Heart left ventricle (tissue), 16 donors: ENCODE measurements at regions not wholly inside any gene's neighbourhood (a gene's known extent, or its start where the extent isn't known, plus 50 kb on each side); places are given as distances from the start of the nearest gene placed in this dataset.

Experiments used
- ATAC-seq, 4 donors: fragments of 200-7000 bp; cut with Tn5 transposase; one replicate each; pipeline ENCODE4 v1.9.1; 2020 to 2022; ENCODE audit warnings: moderate library complexity in 4 of 4, mild to moderate bottlenecking in 3 of 4, moderate number of reproducible peaks in 1 of 4
- DNase-seq, 5 donors: peaks; one replicate each; pipeline ENCODE4 v3.0.0-alpha.2; 2020
- H3K27ac ChIP-seq, 12 donors: fragments of 200-600 bp; sonication (generic) in 4 of 12; one replicate each; pipeline versions ENCODE4 v1.5.0 to v1.8.0; 2016 to 2022; ENCODE audit warnings: mild to moderate bottlenecking in 2 of 12
- H3K27me3 ChIP-seq, 9 donors: fragments of 200-600 bp; sonication (generic) in 2 of 9; one replicate each; pipeline versions ENCODE4 v1.5.1 to v1.8.0; 2016 to 2022; ENCODE audit warnings: mild to moderate bottlenecking in 3 of 9
- H3K36me3 ChIP-seq, 9 donors: fragments of 200-600 bp; sonication (generic) in 2 of 9; one replicate each; pipeline versions ENCODE4 v1.5.0 to v1.8.0; 2018 to 2022; ENCODE audit warnings: mild to moderate bottlenecking in 2 of 9
- H3K4me1 ChIP-seq, 12 donors: fragments of 200-600 bp; sonication (generic) in 4 of 12; one replicate each; pipeline versions ENCODE4 v1.5.0 to v1.8.0; 2016 to 2022; ENCODE audit warnings: mild to moderate bottlenecking in 3 of 12
- H3K4me3 ChIP-seq, 12 donors: fragments of 200-600 bp; sonication (generic) in 4 of 12; one replicate each; pipeline versions ENCODE4 v1.5.0 to v1.8.0; 2017 to 2022; ENCODE audit warnings: mild to moderate bottlenecking in 9 of 12, moderate library complexity in 4 of 12
- H3K9me3 ChIP-seq, 12 donors: fragments of 200-600 bp; sonication (generic) in 4 of 12; one replicate each; pipeline versions ENCODE4 v1.5.0 to v1.8.0; 2016 to 2022; ENCODE audit warnings: mild to moderate bottlenecking in 1 of 12
- POLR2A ChIP-seq, 2 donors: fragments of 450-650 bp; IDR thresholded peaks; one replicate each; pipeline ENCODE4 v1.6.1; 2017; ENCODE audit warnings: antibody characterized with exemption in 2 of 2, mild to moderate bottlenecking in 2 of 2, moderate library complexity in 2 of 2
- WGBS, 4 donors: extraction: QIAGEN DNeasy Blood & Tissue Kit in 2 of 4; methylation state at CpG; one replicate each; pipeline versions ENCODE4 v1.1.5 to v1.1.7; 2013 to 2018; 5-methylcytosine and 5-hydroxymethylcytosine counted together
- intact Hi-C, 10 donors: fragments of 100-400 bp; cut with DNase I; formaldehyde crosslinking; loops; one replicate each; pipeline versions ENCODE4 v1.11.1 to v1.14.2; 2022
- TF ChIP-seq, protein P1 (sequence below), 12 donors: fragments of 200-600 bp; sonication (generic) in 4 of 12; IDR thresholded peaks; one replicate each; pipeline versions ENCODE4 v1.5.0 to v1.8.0; 2018 to 2022; ENCODE audit warnings: antibody characterized with exemption in 12 of 12, mild to moderate bottlenecking in 5 of 12
- donor health status: ischemic (EF 13 %, LVEDD 7.1; RV severe dilation, severe dysfunction).
- donor health status: healthy with polysubstance abuse.
- donor health status: DM: no; HTN: yes; CAD: no.
- donor health status: DM: no; HTN: no; CAD: no.
- donor health status: ischemic (EF 25% LVEDD 6.9; RV normal size, moderate dysfunction).
- donor health status: ischemic (EF 25% LVEDD 5.7; RV mildly dilated, moderate dysfunction).
- donor health status: healthy.
- donor health status: DM: yes; HTN: yes; CAD: no.
- donor health status: ischemic (EF 35%, LVEDD 5.7; RV mildly dilated, moderate dysfunction).
- donor health status: nonischemic (EF 11% LVEDD 7.7; RV severe dilation, severe dysfunction).
- donor health status: DM: yes; HTN: yes; CAD: no.
- donor health status: PGD.
- donor health status: ischemic (EF 29% LVEDD 5.4; RV normal size, mild dysfunction).
- donor health status: nonischemic (EF 23%, LVEDD 6.1; RV moderate dilation, normal function).

DNA sequence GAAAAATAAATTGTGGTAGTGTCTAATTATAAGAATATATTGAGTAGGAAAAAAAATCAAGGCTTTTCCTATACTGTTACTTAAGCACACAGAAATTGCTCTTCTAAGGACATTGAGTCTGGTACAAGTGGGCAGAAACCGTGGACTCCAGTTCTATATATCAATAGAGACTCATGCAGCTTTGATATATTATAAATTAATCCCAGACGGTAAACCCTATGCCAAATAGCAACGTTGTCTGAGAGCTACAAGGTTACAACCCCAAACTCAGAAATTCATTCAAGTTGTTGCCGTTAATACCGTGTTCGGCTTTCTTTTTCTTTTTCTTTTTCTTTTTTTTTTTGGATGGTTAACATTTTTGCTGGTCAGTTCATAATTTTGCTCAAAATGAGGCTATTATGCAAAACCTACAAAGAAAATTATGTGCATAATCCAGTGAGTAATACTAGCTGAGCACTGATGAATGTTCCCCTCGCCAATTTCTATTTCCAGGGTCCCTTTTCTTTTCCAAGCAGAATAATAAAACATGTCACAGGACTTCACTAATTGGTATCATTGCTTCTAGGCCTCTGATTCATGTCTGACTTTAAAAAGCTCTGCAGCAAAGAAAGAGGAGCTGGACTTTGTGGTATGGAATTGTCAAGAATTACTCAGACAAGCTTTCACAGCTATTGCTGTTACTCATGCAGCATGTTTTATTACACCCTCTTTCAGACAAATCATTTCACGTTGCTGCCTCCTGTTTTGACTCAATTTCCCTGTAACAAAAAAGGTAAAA lies 737.7 kb downstream of the NLGN4X start:
- intact Hi-C loops = no loop called here
- WGBS, 4 donors = 71 to 80% (median 77%) methylated on average over 8 of the region's 8 CpGs
- no peaks in the 10 kb centered on the region for H3K27me3 ChIP-seq
- no peak for DNase-seq
- H3K4me3 ChIP-seq = no peak overlapping the region
- H3K9me3 ChIP-seq = no peaks in the 10 kb centered on the region
- no peaks in the 10 kb centered on the region for H3K36me3 ChIP-seq
- H3K27ac ChIP-seq = no peak overlapping the region
- TF ChIP-seq, protein P1, sequence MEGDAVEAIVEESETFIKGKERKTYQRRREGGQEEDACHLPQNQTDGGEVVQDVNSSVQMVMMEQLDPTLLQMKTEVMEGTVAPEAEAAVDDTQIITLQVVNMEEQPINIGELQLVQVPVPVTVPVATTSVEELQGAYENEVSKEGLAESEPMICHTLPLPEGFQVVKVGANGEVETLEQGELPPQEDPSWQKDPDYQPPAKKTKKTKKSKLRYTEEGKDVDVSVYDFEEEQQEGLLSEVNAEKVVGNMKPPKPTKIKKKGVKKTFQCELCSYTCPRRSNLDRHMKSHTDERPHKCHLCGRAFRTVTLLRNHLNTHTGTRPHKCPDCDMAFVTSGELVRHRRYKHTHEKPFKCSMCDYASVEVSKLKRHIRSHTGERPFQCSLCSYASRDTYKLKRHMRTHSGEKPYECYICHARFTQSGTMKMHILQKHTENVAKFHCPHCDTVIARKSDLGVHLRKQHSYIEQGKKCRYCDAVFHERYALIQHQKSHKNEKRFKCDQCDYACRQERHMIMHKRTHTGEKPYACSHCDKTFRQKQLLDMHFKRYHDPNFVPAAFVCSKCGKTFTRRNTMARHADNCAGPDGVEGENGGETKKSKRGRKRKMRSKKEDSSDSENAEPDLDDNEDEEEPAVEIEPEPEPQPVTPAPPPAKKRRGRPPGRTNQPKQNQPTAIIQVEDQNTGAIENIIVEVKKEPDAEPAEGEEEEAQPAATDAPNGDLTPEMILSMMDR (IDR thresholded peaks at IDR 0.05) = no peak
- no peak for TF ChIP-seq POLR2A (IDR thresholded peaks at IDR 0.05)
- ATAC-seq = no peak
- H3K4me1 ChIP-seq = no peaks in the 10 kb centered on the region

DNA sequence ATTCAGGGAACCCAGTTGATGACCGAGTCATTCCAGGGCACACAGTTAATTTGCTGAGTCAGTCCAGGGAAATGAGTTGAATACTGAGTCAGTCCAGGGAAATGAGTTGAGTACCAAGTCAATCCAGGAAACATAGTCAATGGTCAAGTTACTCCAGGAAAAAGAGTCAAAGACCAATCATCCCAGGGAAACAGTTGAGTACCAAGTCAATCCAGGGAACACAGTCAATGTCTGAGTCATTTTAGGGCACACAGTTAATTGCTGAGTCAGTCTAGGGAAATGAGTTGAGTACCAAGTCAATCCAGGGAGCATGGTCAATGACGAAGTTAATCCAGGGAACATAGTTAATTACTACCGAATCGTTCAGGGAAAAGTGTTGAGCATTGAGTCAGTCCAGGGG lies 754.4 kb downstream of the NLGN4X start:
- ATAC-seq = no peak
- TF ChIP-seq, protein P1 (IDR thresholded peaks at IDR 0.05) = no peak
- TF ChIP-seq POLR2A (IDR thresholded peaks at IDR 0.05) = no peak
- no peaks in the 10 kb centered on the region for H3K36me3 ChIP-seq
- peaks cover 0 to 24% (median 0%) of the 10 kb centered on the region in 12 donors for H3K9me3 ChIP-seq
- no peak overlapping the region for H3K4me3 ChIP-seq
- no peaks in the 10 kb centered on the region for H3K27me3 ChIP-seq
- H3K27ac ChIP-seq = no peak overlapping the region
- no peaks in the 10 kb centered on the region for H3K4me1 ChIP-seq
- WGBS, 4 donors = 84 to 90% (median 85%) methylated on average over 4 of the region's 4 CpGs
- intact Hi-C loops = no loop called here
- DNase-seq = no peak

DNA sequence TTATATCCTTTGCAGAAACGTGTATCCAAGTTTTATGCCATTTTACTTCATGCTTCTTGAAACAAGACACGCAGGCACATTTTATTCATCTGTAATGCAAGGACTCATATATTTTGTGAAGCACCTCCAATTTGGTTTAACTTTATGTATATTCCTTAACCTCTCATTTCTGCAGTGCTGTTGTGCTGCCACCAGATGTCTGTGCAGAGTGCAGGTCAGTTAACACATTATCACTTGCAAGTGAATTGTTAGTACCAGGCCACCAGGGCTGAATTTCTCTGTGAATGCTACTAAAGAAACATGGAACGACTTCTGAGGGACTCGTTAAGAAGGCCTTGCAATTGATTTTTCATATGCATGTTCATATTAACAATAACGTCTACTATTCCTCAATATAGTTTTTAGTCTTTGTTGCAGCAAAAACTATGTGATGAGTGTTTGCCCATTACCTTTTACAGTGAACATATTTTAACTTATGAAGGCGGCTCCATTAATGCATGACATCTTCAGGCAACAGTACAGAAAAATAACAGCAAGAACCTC lies 770.3 kb downstream of the NLGN4X start:
- H3K36me3 ChIP-seq = no peaks in the 10 kb centered on the region
- intact Hi-C loops = no loop called here
- no peaks in the 10 kb centered on the region for H3K9me3 ChIP-seq
- H3K27ac ChIP-seq = no peak overlapping the region
- H3K4me3 ChIP-seq = no peak overlapping the region
- H3K27me3 ChIP-seq = no peaks in the 10 kb centered on the region
- H3K4me1 ChIP-seq = no peaks in the 10 kb centered on the region
- TF ChIP-seq POLR2A (IDR thresholded peaks at IDR 0.05) = no peak
- TF ChIP-seq, protein P1 (IDR thresholded peaks at IDR 0.05) = no peak
- ATAC-seq = no peak
- 64 to 71% (median 68%) methylated on average over 6 of the region's 6 CpGs for WGBS, 4 donors
- DNase-seq = no peak

DNA sequence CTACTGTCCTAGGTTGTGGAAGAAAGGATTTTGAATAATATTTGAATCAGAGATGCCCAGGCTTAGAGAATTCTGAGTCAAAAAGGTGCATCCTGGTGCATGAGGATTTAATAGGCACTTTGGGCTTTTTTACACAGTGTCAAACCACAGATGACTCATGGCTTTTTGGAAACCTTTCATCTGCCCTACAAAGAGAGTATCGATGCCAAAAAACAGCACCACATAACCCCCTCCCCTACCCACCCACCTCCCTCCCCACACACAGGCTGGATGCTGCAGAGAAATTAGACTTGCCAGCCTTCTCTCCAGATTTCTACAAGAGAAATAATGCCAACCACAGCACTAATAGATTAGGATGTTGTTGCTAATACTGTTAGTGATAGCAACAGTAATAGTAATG lies 779.3 kb downstream of the NLGN4X start:
- H3K4me1 ChIP-seq = no peaks in the 10 kb centered on the region
- 78 to 95% (median 85%) methylated on average over 1 of the region's 1 CpG for WGBS, 4 donors
- no peak overlapping the region for H3K27ac ChIP-seq
- ATAC-seq (no peak), DNase-seq (no peak)
- no peaks in the 10 kb centered on the region for H3K36me3 ChIP-seq
- intact Hi-C loops = no loop called here
- H3K9me3 ChIP-seq = no peaks in the 10 kb centered on the region
- H3K27me3 ChIP-seq = no peaks in the 10 kb centered on the region
- H3K4me3 ChIP-seq = no peak overlapping the region
- TF ChIP-seq, protein P1 (IDR thresholded peaks at IDR 0.05) = no peak
- TF ChIP-seq POLR2A (IDR thresholded peaks at IDR 0.05) = no peak
